Stimulated activated naive CD8-positive, alpha-beta T cell treated with anti-CD3 and anti-CD28 coated beads, Interleukin-15, amount 100 ng/mL, for 72 hours (primary cell): ENCODE measurements at regions not wholly inside any gene's neighbourhood (a gene's known extent, or its start where the extent isn't known, plus 50 kb on each side); places are given as distances from the start of the nearest gene placed in this dataset.

Source experiments
- ATAC-seq: fragments of 150-1000 bp; cut with Tn5 transposase; 2 replicates; pipeline ENCODE4 v1.10.0; 2021; ENCODE audit warnings: mild to moderate bottlenecking, moderate library complexity
- DNase-seq, 2 donors: peaks; one replicate each; pipeline ENCODE4 v3.0.0; 2021 to 2022
- H3K27ac Mint-ChIP-seq, 2 donors: one replicate each; pipeline ENCODE4 v1.8.0; 2022; ENCODE audit warnings: mild to moderate bottlenecking in 2 of 2, mixed read lengths in 2 of 2, moderate library complexity in 2 of 2
- H3K27me3 Mint-ChIP-seq: one replicate; pipeline ENCODE4 v1.8.0; 2022; ENCODE audit warnings: mixed read lengths
- H3K4me1 Mint-ChIP-seq: one replicate; pipeline ENCODE4 v1.8.0; 2022; ENCODE audit warnings: mild to moderate bottlenecking, mixed read lengths
- H3K4me3 Mint-ChIP-seq, 2 donors: one replicate each; pipeline ENCODE4 v1.8.0; 2022; ENCODE audit warnings: mild to moderate bottlenecking in 2 of 2, mixed read lengths in 2 of 2, moderate library complexity in 1 of 2
- H3K9me3 Mint-ChIP-seq, 2 donors: one replicate each; pipeline ENCODE4 v1.8.0; 2022; ENCODE audit warnings: mixed read lengths in 2 of 2

- H3K9me3 Mint-ChIP-seq = no peaks in the 10 kb centered on the region
- H3K27ac Mint-ChIP-seq = no peak overlapping the region
- no peaks in the 10 kb centered on the region for H3K27me3 Mint-ChIP-seq
Observed at GRCh38 chr9:129252937-129253802, 75.1 kb upstream of the IER5L start.

GRCh38 chr9:129250786-129251185 lies 72.7 kb upstream of the IER5L start:
- Mint-ChIP-seq H3K27ac (no peak overlapping the region), H3K4me1 (peaks cover 5% of the 10 kb centered on the region), H3K4me3 (no peak overlapping the region), H3K9me3 (no peaks in the 10 kb centered on the region), H3K27me3 (no peaks in the 10 kb centered on the region)
- no peak for ATAC-seq
- DNase-seq = no peak

More at GRCh38 chr9:129252937-129253802, 75.1 kb upstream of the IER5L start:
- Mint-ChIP-seq H3K4me1 (peaks cover 5% of the 10 kb centered on the region), H3K4me3 (no peak overlapping the region)
- ATAC-seq (no peak), DNase-seq (no peak)

GRCh38 chr9:129247285-129248153 lies 69.5 kb upstream of the IER5L start:
- Mint-ChIP-seq H3K4me3 (no peak overlapping the region), H3K27ac (no peak overlapping the region), H3K9me3 (no peaks in the 10 kb centered on the region), H3K27me3 (no peaks in the 10 kb centered on the region), H3K4me1 (peaks cover 5% of the 10 kb centered on the region)
- ATAC-seq (no peak), DNase-seq (no peak)

- no peak for DNase-seq
- Mint-ChIP-seq H3K27me3 (no peaks in the 10 kb centered on the region), H3K27ac (peak overlapping the region; percentile 2 to 70), H3K9me3 (no peaks in the 10 kb centered on the region), H3K4me1 (peaks cover 16% of the 10 kb centered on the region), H3K4me3 (no peak overlapping the region)
- ATAC-seq = no peak
Observed at GRCh38 chr9:129245276-129245675, 67.2 kb upstream of the IER5L start.

GRCh38 chr9:129242971-129243561 lies 65.0 kb upstream of the IER5L start:
- H3K4me1 Mint-ChIP-seq = peaks cover 27% of the 10 kb centered on the region
- DNase-seq (no peak), ATAC-seq (no peak)
- H3K4me3 Mint-ChIP-seq = no peak overlapping the region
- H3K27me3 Mint-ChIP-seq = no peaks in the 10 kb centered on the region
- H3K9me3 Mint-ChIP-seq = no peaks in the 10 kb centered on the region
- no peak overlapping the region for H3K27ac Mint-ChIP-seq

GRCh38 chr9:129242191-129242941 lies 64.3 kb upstream of the IER5L start:
- no peak for DNase-seq
- no peak overlapping the region for H3K4me3 Mint-ChIP-seq
- no peak for ATAC-seq
- no peaks in the 10 kb centered on the region for H3K9me3 Mint-ChIP-seq
- H3K27me3 Mint-ChIP-seq = no peaks in the 10 kb centered on the region
- peak overlapping the region; percentile 4 to 22 for H3K27ac Mint-ChIP-seq
- peaks cover 34% of the 10 kb centered on the region for H3K4me1 Mint-ChIP-seq

GRCh38 chr9:129241725-129242124 lies 63.7 kb upstream of the IER5L start:
- H3K27me3 Mint-ChIP-seq = no peaks in the 10 kb centered on the region
- H3K4me1 Mint-ChIP-seq = peaks cover 40% of the 10 kb centered on the region
- H3K4me3 Mint-ChIP-seq = no peak overlapping the region
- ATAC-seq (no peak), DNase-seq (no peak)
- no peak overlapping the region for H3K27ac Mint-ChIP-seq
- no peaks in the 10 kb centered on the region for H3K9me3 Mint-ChIP-seq

- Mint-ChIP-seq H3K27ac (no peak overlapping the region), H3K4me3 (no peak overlapping the region), H3K9me3 (no peaks in the 10 kb centered on the region), H3K27me3 (no peaks in the 10 kb centered on the region), H3K4me1 (peaks cover 51% of the 10 kb centered on the region)
- ATAC-seq (no peak), DNase-seq (no peak)
Observed at GRCh38 chr9:129240581-129241211, 62.6 kb upstream of the IER5L start.

- peaks cover 58% of the 10 kb centered on the region for H3K4me1 Mint-ChIP-seq
- no peak overlapping the region for H3K27ac Mint-ChIP-seq
- H3K9me3 Mint-ChIP-seq = no peaks in the 10 kb centered on the region
- no peaks in the 10 kb centered on the region for H3K27me3 Mint-ChIP-seq
- ATAC-seq (no peak), DNase-seq (no peak)
- no peak overlapping the region for H3K4me3 Mint-ChIP-seq
Observed at GRCh38 chr9:129239946-129240490, 62.0 kb upstream of the IER5L start.

GRCh38 chr9:129237803-129238202 lies 59.7 kb upstream of the IER5L start:
- Mint-ChIP-seq H3K9me3 (peaks cover 7 to 15% of the 10 kb centered on the region in 2 donors), H3K27ac (no peak overlapping the region), H3K27me3 (no peaks in the 10 kb centered on the region), H3K4me3 (peak overlapping the region; percentile 85 to 86), H3K4me1 (peaks cover 72% of the 10 kb centered on the region)
- no peak for ATAC-seq
- no peak for DNase-seq

GRCh38 chr9:129237164-129237611 lies 59.1 kb upstream of the IER5L start:
- H3K27me3 Mint-ChIP-seq = no peaks in the 10 kb centered on the region
- H3K27ac Mint-ChIP-seq = peak overlapping the region; percentile 89 to 94
- H3K9me3 Mint-ChIP-seq = peaks cover 10 to 19% of the 10 kb centered on the region in 2 donors
- DNase-seq = peak; percentile 50 to 56
- ATAC-seq = peak; percentile 78
- peaks cover 72% of the 10 kb centered on the region for H3K4me1 Mint-ChIP-seq
- H3K4me3 Mint-ChIP-seq = peak overlapping the region; percentile 85 to 86

GRCh38 chr9:129236441-129237145 lies 58.5 kb upstream of the IER5L start:
- DNase-seq (no peak), ATAC-seq (peak; percentile 61)
- peak overlapping the region; percentile 85 to 86 for H3K4me3 Mint-ChIP-seq
- H3K9me3 Mint-ChIP-seq = peaks cover 10 to 19% of the 10 kb centered on the region in 2 donors
- no peaks in the 10 kb centered on the region for H3K27me3 Mint-ChIP-seq
- H3K27ac Mint-ChIP-seq = peak overlapping the region; percentile 89 to 94
- H3K4me1 Mint-ChIP-seq = peaks cover 69% of the 10 kb centered on the region

GRCh38 chr9:129235931-129236331 lies 57.9 kb upstream of the IER5L start:
- H3K4me3 Mint-ChIP-seq = peak overlapping the region; percentile 85 to 86
- peaks cover 10 to 19% of the 10 kb centered on the region in 2 donors for H3K9me3 Mint-ChIP-seq
- peak; percentile 46 to 59 for DNase-seq
- H3K27me3 Mint-ChIP-seq = no peaks in the 10 kb centered on the region
- no peak overlapping the region for H3K27ac Mint-ChIP-seq
- ATAC-seq = peak; percentile 70
- H3K4me1 Mint-ChIP-seq = peaks cover 63% of the 10 kb centered on the region
